ENCODE measurements at regions not wholly inside any gene's neighbourhood (a gene's known extent, or its start where the extent isn't known, plus 50 kb on each side); places are given as distances from the start of the nearest gene placed in this dataset.

- CTCF ChIA-PET = no interaction called here
- DNase-seq (ENCODE audit: low spot score) = no peak
- no peak overlapping the region for H3K27ac ChIP-seq
- POLR2A ChIA-PET (ENCODE audit: low non-redundant PET) = no interaction called here
- no peak for TF ChIP-seq CTCF (conservative IDR thresholded peaks at IDR 0.05; ENCODE audit: low read depth)
Observed at GRCh38 chr3:72459588-72459987, 388.7 kb downstream of the SHQ1 start.

GRCh38 chr3:72458375-72458774, 389.9 kb downstream of the SHQ1 start:
- TF ChIP-seq CTCF (conservative IDR thresholded peaks at IDR 0.05; ENCODE audit: low read depth) = no peak
- H3K27ac ChIP-seq = no peak overlapping the region
- ChIA-PET CTCF (interaction anchor here (1.0 kb wide), 1 partner anchor 10 kb away, joined by 3 read pairs; no protein-coding TSS in a partner anchor), POLR2A (ENCODE audit: low non-redundant PET) (no interaction called here)
- DNase-seq (ENCODE audit: low spot score) = peak; percentile 42

- H3K27ac ChIP-seq = no peak overlapping the region
- TF ChIP-seq CTCF (conservative IDR thresholded peaks at IDR 0.05; ENCODE audit: low read depth) = no peak
- ChIA-PET CTCF (no interaction called here), POLR2A (ENCODE audit: low non-redundant PET) (no interaction called here)
- no peak for DNase-seq (ENCODE audit: low spot score)
Observed at GRCh38 chr3:72454441-72454840, 393.8 kb downstream of the SHQ1 start.

- no peak for DNase-seq (ENCODE audit: low spot score)
- POLR2A ChIA-PET (ENCODE audit: low non-redundant PET) = no interaction called here
- CTCF ChIA-PET = no interaction called here
- no peak overlapping the region for H3K27ac ChIP-seq
- no peak for TF ChIP-seq CTCF (conservative IDR thresholded peaks at IDR 0.05; ENCODE audit: low read depth)
Observed at GRCh38 chr3:72453706-72454105, 394.5 kb downstream of the SHQ1 start.

- CTCF ChIA-PET = no interaction called here
Observed at GRCh38 chr3:72452745-72453144, 395.5 kb downstream of the SHQ1 start.

GRCh38 chr3:72451841-72452240, 396.4 kb downstream of the SHQ1 start:
- CTCF ChIA-PET = interaction anchor here (0.6 kb wide), 1 partner anchor 209 kb away, joined by 4 read pairs; no protein-coding TSS in a partner anchor
- no peak for TF ChIP-seq CTCF (conservative IDR thresholded peaks at IDR 0.05; ENCODE audit: low read depth)
- no peak for DNase-seq (ENCODE audit: low spot score)
- H3K27ac ChIP-seq = no peak overlapping the region
- POLR2A ChIA-PET (ENCODE audit: low non-redundant PET) = no interaction called here

More at GRCh38 chr3:72452745-72453144, 395.5 kb downstream of the SHQ1 start:
- DNase-seq (ENCODE audit: low spot score) = no peak
- TF ChIP-seq CTCF (conservative IDR thresholded peaks at IDR 0.05; ENCODE audit: low read depth) = no peak
- no peak overlapping the region for H3K27ac ChIP-seq
- POLR2A ChIA-PET (ENCODE audit: low non-redundant PET) = no interaction called here

GRCh38 chr3:72449551-72449950, 398.7 kb downstream of the SHQ1 start:
- no peak for TF ChIP-seq CTCF (conservative IDR thresholded peaks at IDR 0.05; ENCODE audit: low read depth)
- H3K27ac ChIP-seq = no peak overlapping the region
- CTCF ChIA-PET = no interaction called here
- POLR2A ChIA-PET (ENCODE audit: low non-redundant PET) = no interaction called here
- DNase-seq (ENCODE audit: low spot score) = no peak
